Activated CD4-positive, alpha-beta T cell treated with anti-CD3 and anti-CD28 coated beads, Interleukin-2, Interleukin-4, amounts not matched to agents 100 ng/mL and 50 ng/mL, durations not matched to agents 16 hours and 8 hours (primary cell): ENCODE measurements at regions not wholly inside any gene's neighbourhood (a gene's known extent, or its start where the extent isn't known, plus 50 kb on each side); places are given as distances from the start of the nearest gene placed in this dataset.

Source experiments
- DNase-seq: peaks from one replicate; pipeline ENCODE4 v3.0.0-alpha.2; 2020; ENCODE audit warnings: low spot score

DNA sequence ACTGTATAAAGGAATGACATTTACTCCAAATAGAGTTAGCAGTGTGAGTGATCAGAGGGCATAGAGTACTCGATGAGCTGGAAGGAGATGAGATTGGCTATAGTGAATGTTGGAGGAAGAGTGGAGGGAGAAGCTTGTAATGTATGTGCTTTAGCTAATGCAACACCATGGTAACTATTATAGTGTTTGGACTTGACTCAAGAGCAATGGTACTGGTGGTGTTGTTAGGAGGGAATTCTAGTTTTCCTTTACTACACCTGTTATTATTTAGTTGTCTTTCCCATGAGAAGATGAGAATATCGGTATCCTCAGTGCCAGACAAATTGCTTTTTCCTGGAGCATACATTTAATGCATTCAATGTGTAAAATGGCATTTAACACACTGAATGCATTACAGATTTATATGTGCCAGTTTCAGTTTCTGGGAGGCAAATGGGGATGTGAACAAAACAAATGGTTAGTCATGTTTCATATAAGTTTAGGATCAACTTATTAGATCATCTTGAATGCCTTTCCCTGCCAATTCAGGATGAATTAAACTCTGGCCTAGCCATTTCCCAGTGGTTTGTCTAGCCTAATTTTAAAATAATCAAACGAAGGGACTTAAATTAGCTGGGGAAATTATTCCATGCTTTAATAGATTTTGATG, 291.1 kb upstream of the ADAMTS5 start:
- no peak for DNase-seq

DNA sequence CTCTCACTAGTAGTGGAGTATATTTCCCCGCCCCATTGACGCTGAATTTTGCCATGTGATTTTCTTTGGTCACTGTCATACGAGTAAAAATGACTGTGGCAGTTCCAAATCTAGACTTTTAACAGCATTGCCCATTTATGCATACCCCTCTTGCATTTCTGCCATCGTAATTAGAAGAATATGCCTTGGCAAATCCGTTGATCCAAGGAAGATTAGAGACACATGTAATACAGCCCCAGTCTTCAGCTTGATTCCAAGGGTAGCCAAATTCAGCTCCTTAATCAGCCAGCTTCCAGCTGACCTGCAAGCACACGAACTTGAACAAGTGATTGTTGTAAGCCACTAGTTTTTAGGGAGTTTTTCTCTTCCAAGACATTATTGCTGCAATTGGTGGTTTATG, 290.3 kb upstream of the ADAMTS5 start:
- DNase-seq: no peak

DNA sequence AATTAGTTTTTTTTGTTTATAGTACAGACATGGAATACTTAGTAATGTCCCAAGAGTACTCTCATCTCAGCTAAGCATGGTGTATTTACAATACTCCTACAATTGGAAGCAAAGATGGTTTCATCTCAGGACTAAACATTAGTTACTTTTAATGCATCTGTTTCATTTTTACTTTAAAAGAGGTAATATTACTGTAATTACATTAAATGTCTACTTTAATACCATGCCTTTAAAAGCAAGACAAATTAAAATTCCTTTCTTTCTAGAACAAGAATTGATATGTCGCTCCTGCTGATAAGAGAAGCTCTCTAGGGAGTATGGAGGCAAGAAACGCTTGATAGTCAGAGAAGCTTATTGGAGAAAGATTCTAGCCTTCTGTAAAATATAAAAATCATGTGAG, 284.9 kb upstream of the ADAMTS5 start:
- no peak for DNase-seq

DNA sequence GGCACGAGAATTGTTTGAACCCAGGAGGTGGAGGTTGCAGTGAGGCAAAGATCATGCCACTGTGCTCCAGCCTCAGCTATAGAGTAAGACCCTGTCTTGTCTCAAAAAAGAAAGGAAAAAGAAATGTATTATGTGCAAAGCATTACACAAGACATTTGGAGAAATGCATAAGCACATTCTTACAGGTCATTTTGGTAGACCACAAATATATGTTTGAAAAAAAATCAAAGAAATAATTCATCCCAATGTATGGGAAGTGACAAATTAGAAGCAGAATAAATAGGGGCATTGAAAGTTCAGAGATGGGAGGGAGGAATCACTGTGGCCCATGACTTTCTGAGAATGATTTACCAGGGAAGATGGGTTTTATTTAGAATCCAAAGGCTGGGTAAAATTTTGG, 283.5 kb upstream of the ADAMTS5 start:
- DNase-seq: no peak

DNA sequence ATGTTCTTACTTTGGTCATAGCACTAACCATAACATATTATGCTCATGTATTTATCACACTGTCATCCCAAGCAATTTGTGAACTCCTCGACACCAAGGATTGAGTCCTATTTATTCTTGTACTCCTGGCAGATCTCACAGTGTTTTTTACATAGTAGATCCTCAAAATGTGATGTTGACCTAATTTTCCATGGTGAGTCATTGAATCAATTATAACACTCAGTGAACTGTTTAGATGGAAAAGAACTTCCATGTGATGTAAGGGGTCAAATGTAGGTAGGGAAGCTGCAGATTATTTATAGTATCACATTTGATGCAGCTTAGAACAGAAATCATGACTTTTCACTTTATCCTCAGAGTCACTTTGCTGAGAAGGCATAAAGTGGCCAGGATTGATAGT, 281.9 kb upstream of the ADAMTS5 start:
- no peak for DNase-seq

DNA sequence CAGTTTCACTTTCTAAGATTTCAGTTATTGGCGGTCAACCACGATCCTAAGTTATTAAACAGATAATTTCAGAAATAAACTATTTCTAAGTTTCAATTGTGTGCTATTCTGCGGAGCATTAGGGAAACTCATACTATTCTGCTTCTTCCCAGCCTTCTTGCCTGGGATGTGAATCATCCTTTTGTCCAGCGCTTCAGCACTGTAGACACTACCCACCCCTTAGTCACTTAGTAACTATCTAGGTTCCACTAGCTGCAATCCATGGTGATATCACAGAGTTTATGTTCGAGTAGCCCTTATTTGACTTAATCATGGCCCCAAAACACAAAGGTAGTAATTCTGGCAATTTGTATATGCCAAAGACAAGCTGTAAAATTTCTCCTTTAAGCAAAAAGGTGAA, 279.9 kb upstream of the ADAMTS5 start:
- no peak for DNase-seq

DNA sequence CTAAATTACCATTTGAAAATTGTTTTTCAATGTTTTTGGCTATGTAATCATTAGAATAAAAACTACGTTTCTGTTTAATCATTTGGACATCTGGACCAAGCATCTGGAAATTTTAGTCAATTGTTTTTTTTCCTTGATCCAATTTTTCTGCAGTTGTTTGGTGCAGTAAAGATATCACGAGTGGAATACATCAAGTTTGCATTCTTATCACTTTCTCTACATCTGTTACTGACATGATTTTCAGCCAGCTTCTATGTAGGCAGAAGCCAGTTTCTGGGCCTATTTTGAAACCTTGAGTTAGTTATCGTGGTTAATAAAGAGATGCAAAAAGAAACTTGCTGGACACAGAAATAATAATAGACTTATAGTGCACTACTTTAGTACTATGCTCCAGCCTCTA, 277.9 kb upstream of the ADAMTS5 start:
- DNase-seq: no peak

DNA sequence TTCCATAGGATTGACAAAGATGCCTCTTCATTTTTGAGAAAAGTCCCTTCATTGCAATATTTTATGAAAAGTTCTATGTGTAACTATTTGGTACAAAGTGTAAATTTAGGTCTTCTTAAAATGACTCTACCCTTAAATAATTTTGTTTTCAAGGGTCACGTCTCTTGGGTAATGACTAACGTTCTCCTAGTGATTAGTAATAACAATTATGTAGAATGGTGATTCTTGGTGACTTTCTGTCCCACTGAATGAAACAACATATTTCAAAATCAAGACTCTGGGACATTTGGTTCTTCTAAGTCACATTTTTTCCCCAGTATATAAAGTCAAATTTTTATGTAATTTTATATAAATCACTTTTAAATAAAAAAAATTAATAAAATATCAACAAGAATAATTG, 277.5 kb upstream of the ADAMTS5 start:
- no peak for DNase-seq

DNA sequence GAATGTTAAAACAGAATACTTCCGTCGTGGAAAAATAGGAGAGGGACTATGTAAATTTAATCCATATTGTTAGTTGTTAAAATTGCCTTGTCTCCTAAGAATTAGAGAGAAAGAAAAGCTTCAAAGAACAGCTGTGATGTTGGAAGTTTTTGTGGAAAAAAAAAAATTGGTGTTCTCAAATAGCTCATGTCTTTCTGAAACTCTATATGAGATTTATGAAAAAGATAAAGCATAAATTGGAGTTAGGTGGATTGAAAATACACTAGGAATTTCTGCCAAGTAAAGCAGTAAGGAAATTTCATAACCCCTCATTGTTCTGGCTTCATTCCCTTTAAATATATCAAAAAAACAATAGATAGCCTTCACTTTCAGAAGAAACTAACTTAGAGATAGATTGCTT, 274.0 kb upstream of the ADAMTS5 start:
- no peak for DNase-seq

DNA sequence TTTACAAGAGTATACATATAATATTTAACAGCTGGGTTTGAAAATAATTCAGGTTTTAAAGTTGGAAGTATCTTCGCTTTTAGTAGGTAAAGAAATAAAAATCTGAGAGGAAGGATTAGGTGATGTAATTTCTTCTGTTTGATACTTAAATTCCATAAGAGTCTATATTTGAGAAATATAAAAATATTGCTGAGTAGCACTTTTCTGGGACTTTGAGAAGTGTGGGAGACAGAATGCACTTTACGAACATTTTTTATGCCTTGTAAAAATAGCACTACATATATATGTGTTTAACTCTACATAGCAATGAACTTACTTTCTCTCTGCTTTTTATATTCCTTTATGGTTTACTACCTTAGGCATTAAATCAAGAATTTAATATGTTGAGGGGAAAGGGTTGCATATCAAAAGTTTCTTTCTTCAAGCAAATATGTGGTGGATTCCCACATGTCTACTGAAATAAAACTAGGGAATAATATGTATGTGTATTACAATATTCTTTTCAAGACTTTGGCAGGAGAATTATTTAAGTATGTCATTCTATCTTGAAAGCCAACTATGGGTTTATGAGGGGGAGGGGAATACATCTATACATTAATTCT, 266.7 kb upstream of the ADAMTS5 start:
- DNase-seq: no peak

DNA sequence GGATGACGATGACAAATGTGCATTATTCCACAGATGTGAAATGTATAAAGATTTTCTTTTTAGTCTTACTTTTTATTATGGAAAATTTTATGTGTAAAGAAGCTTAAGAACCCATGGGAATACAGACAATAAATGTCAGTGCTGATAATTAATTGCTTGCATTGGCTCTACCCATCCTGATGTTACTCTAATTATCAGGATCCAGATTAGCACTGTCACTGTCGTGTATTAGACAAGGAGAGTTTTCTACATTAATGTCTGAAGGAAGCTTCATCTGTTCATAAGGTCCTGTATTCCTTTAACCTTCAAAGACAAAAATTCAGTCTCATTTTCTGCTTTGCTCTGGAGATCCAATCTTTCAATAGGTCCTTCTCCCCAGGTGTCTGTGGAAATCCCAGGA, 259.1 kb upstream of the ADAMTS5 start:
- no peak for DNase-seq

DNA sequence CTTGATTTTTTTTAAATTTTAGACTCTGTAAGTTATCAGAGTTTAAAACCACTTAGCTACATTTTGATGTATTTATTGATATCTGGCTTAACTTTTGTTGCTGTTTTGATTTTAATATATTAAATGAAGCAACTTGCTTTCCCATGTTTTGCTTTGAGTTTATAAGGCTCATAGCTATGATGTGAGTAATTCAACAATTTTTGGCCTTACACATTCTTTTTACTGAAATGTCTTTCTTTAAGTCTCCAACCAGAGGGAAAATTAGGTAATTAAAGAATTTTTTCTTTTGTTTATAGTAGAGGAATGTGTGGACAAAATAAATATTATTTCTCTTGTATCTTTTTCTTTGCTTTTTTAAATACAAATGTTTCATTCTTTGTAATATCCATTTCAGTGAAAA, 258.3 kb upstream of the ADAMTS5 start:
- no peak for DNase-seq

DNA sequence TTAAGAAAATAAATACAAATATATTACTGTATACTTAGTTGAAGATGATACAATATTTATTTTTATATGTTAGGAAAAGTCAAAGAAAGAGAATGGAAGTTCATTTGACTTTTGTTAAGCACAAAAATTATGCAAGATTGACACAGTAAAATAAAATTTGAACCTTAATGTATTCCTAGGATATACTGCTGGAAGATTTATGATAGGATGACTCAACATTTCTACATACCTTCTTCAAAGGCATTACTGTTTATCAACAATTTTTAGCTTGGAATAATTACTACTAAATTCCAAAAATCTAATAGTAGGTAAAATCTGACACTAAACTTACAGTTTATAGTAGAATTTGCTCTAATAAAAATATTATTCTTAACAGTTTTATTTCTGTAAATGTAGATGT, 257.3 kb upstream of the ADAMTS5 start:
- no peak for DNase-seq

DNA sequence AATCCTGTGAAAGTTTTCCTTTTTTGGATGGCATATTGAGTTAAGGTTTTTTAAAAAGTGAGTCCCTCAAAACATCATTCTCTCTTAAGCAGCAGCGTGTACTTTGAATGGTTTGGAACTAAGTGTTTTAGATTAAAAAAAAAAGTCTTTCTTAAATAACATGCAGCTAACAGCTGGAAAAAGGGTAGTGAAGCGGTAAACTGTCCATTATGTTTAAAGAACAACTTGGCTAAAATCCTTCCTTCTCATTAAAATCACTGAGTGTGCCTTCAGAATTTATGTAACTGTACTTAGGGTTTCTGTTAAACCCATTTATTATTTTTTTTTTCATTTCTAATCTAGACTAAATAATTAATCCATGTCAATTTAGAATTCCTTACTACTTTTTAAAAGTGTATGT, 254.2 kb upstream of the ADAMTS5 start:
- DNase-seq: no peak

DNA sequence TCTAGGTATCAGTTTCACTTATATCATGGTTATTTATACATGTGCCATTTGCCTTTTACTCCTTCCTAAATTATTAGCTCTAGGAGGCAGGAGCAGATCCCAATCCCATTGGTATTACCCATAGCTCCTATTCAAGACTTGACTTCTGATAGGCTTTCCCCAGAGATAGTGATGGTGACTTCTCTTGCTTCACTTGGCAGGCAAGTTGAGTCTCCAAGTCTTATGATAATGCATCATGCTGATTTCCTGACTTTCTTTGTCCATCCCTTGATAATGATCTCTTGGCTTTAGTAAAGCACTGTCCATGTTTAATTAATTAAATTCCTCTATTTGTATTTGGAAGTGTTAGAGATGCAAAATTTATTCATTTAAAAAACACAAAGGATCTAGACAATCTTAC, 253.5 kb upstream of the ADAMTS5 start:
- no peak for DNase-seq

DNA sequence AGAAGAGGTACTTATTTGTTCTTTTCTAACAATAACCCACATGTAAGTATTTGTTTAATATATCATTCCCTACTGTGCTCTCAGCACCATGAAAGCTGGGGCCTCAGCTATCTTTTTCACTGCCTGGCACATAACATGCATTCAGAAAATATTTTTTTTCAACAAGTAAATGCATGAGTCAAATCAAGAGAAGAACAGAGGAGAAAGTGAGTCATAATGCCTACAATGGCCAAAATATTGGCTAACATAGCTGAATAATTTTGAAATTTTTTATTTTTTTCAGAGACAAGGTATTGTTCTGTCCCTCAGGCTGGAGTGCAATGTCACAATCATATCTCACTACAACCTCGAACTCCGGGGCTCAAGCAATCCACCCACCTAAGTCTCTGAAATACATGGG, 252.2 kb upstream of the ADAMTS5 start:
- DNase-seq: no peak

DNA sequence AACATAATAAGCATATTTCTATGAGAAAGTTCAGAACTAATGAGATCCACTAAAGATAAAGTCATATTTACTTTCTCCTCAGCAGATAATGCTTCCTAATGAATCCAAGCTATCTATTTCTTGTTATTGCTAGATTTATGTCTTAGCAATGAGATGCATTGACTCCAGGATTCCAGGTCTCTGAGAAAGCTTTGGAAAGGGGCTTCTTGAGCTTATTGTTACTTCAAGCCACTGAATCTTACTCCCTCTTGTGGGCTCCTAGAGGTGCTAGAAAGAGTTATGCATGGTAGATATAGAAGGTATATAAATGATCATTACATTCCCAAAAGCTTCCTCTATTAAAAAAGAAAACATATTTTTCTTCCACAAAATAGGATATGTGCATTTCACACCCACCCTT, 246.4 kb upstream of the ADAMTS5 start:
- no peak for DNase-seq

DNA sequence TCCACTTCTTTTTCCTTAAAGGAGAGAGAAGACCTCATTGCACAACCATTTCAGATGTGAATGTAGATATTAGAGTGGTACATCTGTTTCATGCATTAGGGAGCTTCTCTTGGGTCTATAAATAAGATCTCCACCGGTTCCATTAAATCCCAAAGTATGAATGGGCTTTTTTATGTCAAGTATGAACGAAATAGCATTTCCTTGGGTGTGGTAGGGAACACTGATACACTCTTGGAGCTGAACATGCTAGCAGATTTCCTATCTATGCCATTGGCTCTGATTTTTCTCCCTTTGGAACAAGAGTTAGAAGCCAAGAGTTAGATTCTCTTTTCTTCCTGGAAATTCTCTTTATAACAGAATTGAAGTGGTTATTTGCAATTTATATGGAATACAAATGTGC, 245.6 kb upstream of the ADAMTS5 start:
- no peak for DNase-seq

DNA sequence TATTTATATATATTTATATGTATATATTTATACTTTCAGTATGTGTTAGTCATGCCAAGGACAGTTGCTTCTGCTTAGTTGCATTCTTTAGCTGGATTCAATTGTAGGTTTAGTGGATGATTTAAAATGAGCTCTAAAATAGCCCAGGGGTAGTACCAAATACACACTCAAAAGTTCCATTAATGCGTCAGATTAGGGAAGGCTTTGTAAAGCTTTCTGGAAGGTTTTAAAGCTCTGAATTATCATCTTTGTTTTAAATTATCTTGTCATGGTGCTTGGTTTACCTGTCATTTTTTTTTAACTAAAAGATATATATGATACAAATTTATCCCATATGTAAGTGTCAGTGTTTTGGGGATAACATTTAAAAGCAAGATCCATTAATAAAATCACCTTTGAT, 242.7 kb upstream of the ADAMTS5 start:
- DNase-seq: no peak

DNA sequence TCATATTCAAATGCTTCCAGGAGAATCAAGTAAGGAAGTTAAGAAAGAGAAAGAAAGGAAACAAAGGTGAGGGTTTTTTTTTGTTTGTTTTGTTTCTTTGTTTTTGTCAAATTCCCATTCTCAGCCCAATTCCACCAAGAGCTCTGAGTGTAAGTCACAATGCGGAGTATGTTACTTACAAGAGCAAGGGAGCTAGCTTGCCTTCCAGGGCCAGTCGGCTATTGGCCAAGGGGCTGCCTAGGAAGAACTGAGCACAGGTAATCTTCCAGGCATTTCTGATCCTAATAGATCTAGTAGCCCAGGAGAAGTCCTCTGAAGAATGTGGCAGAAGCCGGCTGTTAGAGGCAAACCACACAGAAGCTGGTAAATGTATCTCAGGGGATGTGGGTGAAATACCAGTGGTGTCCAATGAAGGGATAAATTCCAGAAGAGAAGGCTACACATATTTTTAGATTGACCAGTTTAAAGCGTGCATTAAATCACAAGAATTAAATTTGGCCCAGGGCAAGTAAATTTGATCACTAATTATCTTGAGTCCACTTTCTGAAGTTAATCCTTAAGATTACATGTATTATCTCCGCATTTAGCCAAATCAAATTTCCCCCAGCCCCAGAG, 239.6 kb upstream of the ADAMTS5 start:
- DNase-seq: no peak

DNA sequence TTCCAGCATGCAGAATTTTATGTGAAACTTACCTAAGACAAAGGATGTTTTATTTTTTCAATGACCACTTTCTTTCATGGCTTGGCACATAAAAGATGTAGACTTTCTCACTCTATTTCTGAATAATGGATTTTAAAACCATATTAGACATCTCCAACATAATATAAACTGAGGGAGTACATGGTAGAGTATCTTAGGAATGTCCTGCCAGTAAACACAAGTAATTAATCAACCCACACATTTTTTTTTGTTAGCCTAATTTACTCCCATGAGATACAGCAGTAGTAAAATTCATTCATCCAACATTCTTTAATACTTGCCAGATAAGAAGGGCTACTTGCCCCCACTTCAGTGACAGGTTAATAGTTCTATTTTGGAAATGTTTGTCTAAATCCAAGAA, 235.4 kb upstream of the ADAMTS5 start:
- no peak for DNase-seq

DNA sequence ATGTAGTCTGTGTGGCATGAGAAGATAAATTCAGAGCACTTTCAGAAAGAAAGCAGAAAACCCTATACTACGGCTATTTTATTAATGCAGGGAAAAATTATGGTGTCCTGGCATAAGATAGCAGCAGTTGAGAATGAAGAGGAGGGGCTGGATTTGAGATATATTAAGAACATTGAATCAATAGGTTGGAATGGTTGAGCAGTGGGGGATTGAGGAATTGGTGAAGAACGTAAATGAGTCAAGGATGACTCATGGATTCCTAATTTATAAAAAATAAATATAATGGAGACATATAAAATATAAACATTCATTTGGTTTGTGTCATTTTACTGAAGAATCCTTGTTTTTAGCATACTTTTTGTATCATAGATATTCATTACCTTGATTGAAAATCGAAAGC, 234.3 kb upstream of the ADAMTS5 start:
- DNase-seq: no peak

DNA sequence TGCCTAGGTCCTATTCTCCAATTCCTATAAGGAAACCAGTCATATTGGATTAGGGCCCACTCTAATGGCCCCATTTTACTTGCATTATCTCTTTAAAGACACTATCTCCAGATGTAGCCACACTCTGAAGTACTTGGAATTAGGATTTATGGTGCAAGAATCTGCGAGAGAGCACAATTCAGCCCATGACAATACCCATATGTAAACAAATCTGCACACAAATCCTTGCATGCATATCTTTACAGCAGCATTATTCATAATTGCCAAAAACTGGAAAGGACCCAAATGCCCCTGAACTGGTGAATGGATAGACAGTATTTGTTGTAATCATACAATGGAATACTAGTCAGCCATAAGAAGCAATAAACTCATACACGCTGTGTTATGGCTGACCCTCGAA, 229.8 kb upstream of the ADAMTS5 start:
- DNase-seq: no peak

DNA sequence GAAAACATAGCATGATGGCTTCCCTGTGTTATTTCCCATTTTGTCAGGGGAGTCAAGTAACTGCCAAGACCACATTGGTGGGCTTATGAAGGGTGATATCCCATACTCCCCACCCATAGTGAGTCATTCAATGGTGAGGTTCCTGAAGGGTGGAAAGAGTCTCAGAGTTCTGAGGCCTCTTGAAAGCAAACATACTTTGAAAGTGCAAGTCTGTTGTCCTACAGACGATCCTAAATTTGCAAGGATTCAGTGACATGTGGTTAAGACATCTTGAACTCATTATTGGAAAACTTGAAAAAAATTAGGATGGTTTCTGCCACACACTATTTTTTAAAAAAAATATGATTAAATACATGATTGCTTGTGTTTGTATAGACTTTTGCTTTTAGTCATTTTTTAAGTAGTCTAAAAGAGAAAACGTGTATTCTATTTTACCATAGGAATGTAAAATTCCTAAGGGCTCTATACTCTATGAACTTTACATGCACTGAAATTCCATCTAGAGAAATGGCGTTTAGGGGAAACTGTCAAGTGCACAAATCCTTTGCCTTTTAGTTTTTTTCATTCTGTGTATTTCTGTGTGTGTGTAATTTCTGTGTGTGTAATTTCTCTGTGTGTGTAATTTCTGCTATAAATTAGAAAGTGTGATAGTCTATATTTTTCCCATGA, 225.5 kb upstream of the ADAMTS5 start:
- DNase-seq: no peak
